Bronchial epithelial cell (primary cell): ENCODE measurements at regions not wholly inside any gene's neighbourhood (a gene's known extent, or its start where the extent isn't known, plus 50 kb on each side); places are given as distances from the start of the nearest gene placed in this dataset.

Experiments used
- DNase-seq: peaks from one replicate; pipeline ENCODE4 v3.0.0-alpha.2; 2010; ENCODE audit warnings: low read depth
- FAIRE-seq: peaks from 2 replicates; lab custom pipeline; 2011; peaks lifted over from hg19 to GRCh38; lab: Jason Lieb, UNC
- H3K27me3 ChIP-seq: 2 replicates; pipeline ENCODE4 v1.5.1; 2011; ENCODE audit warnings: low read length; ENCODE audit not compliant: control insufficient read depth, insufficient read depth
- H3K36me3 ChIP-seq: 2 replicates; pipeline ENCODE4 v1.5.1; 2011; ENCODE audit warnings: low read length; ENCODE audit not compliant: control insufficient read depth, insufficient read depth
- H3K4me3 ChIP-seq: 2 replicates; pipeline ENCODE4 v1.5.1; 2011; ENCODE audit warnings: mild to moderate bottlenecking, low read depth, low read length, control low read depth
- CTCF ChIP-seq: IDR thresholded peaks from 2 replicates; pipeline ENCODE4 v1.5.1; 2011; ENCODE audit warnings: mild to moderate bottlenecking, moderate library complexity, low read length, control low read depth, inconsistent platforms; ENCODE audit not compliant: insufficient read depth, severe bottlenecking

- TF ChIP-seq CTCF: no peak
- DNase-seq (no peak), FAIRE-seq (no peak)
- H3K36me3 ChIP-seq: no peaks in the 10 kb centered on the region
- H3K27me3 ChIP-seq: no peaks in the 10 kb centered on the region
- H3K4me3 ChIP-seq: no peak overlapping the region
Measured at GRCh38 chr3:106341087-106341486, 472.3 kb upstream of the CBLB start.

DNA sequence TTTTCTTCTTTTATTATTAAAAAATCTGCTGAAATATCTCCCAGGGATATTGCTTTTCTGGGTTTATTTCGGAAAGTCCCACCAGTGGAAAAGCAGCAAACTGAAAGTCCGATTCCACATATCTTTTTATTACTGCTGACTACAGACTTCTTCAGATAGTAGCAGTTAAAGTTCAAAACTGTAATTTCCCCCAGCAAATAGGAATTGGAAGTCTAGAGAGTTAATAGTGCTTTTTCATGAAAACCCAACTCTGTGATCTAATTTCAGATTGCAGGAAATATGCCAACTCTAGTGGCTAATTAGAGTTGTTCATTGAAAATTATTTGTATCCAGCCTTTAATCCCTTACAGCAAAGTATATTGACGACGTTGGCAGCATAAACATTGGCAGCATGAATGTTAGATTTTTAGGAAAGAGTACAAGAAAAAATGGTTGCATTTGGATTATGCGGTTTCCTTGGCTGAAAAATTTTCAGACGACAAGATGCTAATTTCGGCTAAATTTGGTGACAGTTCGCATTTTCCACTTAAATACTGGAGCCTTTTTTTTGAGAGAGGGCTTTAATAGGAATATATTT is 472.9 kb upstream of the CBLB start:
- Histone ChIP-seq H3K4me3 (no peak overlapping the region), H3K27me3 (no peaks in the 10 kb centered on the region), H3K36me3 (no peaks in the 10 kb centered on the region)
- DNase-seq: no peak
- no peak for TF ChIP-seq CTCF
- no peak for FAIRE-seq

DNA sequence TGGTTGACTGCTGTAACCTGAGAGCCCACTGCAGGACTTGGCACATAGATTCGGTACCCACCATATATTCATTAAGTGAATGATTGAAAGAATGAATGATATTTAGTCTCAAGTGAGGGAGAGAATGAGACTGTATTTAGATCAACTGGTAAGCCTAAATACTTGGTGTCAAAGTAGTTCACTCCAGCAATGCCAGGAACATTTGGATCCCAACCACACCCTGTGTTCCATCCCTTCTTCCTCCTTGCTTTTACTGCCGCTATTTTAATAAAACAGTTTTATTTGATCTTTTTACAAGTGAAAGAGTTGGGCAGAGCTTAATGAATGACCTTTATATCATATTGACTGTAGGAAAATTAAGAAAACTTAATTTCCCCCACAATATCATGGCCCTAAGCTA is 473.6 kb upstream of the CBLB start:
- Histone ChIP-seq H3K4me3 (no peak overlapping the region), H3K27me3 (no peaks in the 10 kb centered on the region), H3K36me3 (no peaks in the 10 kb centered on the region)
- TF ChIP-seq CTCF: no peak
- DNase-seq: no peak
- no peak for FAIRE-seq

DNA sequence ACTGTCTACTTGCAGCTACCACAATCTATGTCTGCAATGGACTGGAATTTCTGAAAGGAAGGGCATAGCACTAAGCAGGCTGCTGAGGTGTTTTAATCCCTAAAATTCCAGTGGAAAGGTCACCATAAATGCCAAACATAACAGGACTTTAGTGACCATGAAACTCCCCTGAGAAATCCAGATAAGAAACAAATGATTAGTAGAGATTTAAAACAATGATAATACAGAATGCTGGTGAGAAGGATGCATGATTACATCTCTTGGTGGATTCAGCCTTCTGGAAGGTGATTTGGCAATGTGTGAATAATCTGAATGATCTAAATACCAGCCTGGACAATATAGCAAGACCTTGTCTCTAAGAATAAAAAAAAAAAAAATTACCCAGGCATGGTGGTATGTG is 475.0 kb upstream of the CBLB start:
- no peaks in the 10 kb centered on the region for H3K36me3 ChIP-seq
- no peak for FAIRE-seq
- no peaks in the 10 kb centered on the region for H3K27me3 ChIP-seq
- no peak for TF ChIP-seq CTCF
- no peak overlapping the region for H3K4me3 ChIP-seq
- no peak for DNase-seq

DNA sequence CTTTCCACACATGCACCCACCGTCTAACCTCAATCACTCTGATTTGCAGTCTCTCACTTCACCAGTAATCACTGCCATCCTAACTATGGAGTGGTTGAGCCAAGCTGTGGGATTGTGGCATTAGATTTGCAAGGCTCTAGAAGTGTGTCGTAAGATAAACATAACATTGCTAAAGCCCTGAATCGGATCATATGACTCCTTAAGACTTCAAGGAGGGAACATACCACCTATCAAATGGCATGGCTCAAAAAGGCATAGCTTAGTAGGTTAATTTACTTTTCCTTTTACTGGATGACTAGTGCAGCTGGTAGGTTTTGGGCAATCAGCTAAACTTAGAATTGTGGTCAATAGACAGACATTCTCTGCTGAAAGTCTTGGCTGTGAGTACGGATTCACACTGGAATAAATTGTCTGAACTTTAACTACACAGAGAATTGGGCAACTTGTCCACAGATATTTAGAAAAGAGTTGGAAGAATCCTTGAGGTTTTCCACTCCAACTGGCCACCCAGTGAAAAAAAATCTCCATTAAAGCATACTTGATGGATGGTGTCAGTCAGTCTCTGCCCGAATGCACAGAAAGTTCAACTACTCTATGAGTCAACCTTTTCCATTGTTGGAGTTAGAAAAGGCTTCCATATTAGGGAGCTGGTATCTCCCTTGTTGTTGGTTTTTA is 476.7 kb upstream of the CBLB start:
- Histone ChIP-seq H3K4me3 (no peak overlapping the region), H3K27me3 (no peaks in the 10 kb centered on the region), H3K36me3 (no peaks in the 10 kb centered on the region)
- DNase-seq (peak; percentile 93), FAIRE-seq (peak; percentile 32)
- no peak for TF ChIP-seq CTCF

GRCh38 chr3:106347350-106347749 is 478.5 kb upstream of the CBLB start:
- FAIRE-seq (no peak), DNase-seq (no peak)
- H3K4me3 ChIP-seq: no peak overlapping the region
- H3K27me3 ChIP-seq: no peaks in the 10 kb centered on the region
- H3K36me3 ChIP-seq: no peaks in the 10 kb centered on the region
- no peak for TF ChIP-seq CTCF
